Suprapubic skin (tissue), 4 donors: ENCODE measurements at regions not wholly inside any gene's neighbourhood (a gene's known extent, or its start where the extent isn't known, plus 50 kb on each side); places are given as distances from the start of the nearest gene placed in this dataset.

Source experiments
- CTCF ChIP-seq, 2 donors: fragments of 200-600 bp in 1 of 2; fragments of 450-650 bp in 1 of 2; sonication (generic) in 1 of 2; IDR thresholded peaks; one replicate each; pipeline ENCODE4 v1.5.1; 2016 to 2019; ENCODE audit warnings: antibody characterized with exemption in 2 of 2, mild to moderate bottlenecking in 1 of 2, moderate library complexity in 1 of 2
- POLR2A ChIP-seq, 2 donors: fragments of 450-650 bp; IDR thresholded peaks; one replicate each; pipeline ENCODE4 v1.6.1; 2017; ENCODE audit warnings: antibody characterized with exemption in 2 of 2, mild to moderate bottlenecking in 2 of 2, moderate library complexity in 2 of 2
- POLR2AphosphoS5 ChIP-seq, 3 donors: sonication (generic); formaldehyde crosslinking; IDR thresholded peaks; one replicate each; pipeline ENCODE4 v1.6.1; 2017; ENCODE audit warnings: antibody characterized with exemption in 3 of 3

DNA sequence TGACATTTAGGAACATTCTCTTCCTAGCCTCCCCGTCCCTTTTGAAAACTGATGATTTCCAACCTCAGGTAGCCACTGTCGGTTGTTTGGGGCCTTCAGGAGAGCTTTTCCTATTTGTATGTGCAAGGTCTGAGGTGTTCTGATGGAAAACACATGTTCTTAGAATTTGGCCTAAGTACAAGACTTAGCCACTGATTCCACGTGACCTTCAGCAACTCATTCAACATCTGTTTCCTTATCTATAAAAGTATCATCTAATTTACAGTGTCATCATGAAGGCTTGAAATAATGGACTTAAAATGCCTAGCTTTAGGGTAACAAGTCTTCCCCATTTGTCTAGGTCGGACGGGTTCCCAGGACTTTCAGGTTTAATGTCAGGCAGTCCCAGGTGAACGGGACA is 259.3 kb downstream of the SOX9 start:
- no peak for TF ChIP-seq CTCF (IDR thresholded peaks at IDR 0.05)
- no peak for TF ChIP-seq POLR2A (IDR thresholded peaks at IDR 0.05)
- TF ChIP-seq POLR2AphosphoS5 (IDR thresholded peaks at IDR 0.05), result no peak
